GM23338 (cell line): ENCODE measurements at regions not wholly inside any gene's neighbourhood (a gene's known extent, or its start where the extent isn't known, plus 50 kb on each side); places are given as distances from the start of the nearest gene placed in this dataset.

Source experiments
- ATAC-seq: fragments of 200-7000 bp; cut with Tn5 transposase; 3 replicates; pipeline ENCODE4 v1.9.1; 2020
- DNase-seq: peaks from one replicate; pipeline ENCODE4 v3.0.0-alpha.2; 2015; ENCODE audit warnings: low spot score
- H2AFZ ChIP-seq: fragments of 200-600 bp; sonication (generic); 2 replicates; pipeline ENCODE4 v1.8.0; 2016; ENCODE audit warnings: antibody characterized with exemption, mild to moderate bottlenecking, moderate library complexity
- H3F3A ChIP-seq: fragments of 200-600 bp; sonication (generic); replicated peaks from 2 replicates; pipeline ENCODE4 v1.8.0; 2017; ENCODE audit warnings: antibody characterized with exemption, mixed run types, low read depth
- H3K27ac ChIP-seq: fragments of 200-600 bp; sonication (generic); 2 replicates; pipeline ENCODE4 v1.6.1; 2016; ENCODE audit warnings: low read depth
- H3K27me3 ChIP-seq: fragments of 200-600 bp; sonication (generic); 2 replicates; pipeline ENCODE4 v1.8.0; 2016; ENCODE audit warnings: mild to moderate bottlenecking, mixed run types, moderate library complexity; ENCODE audit not compliant: insufficient read depth
- H3K36me3 ChIP-seq: fragments of 200-600 bp; sonication (generic); 2 replicates; pipeline ENCODE4 v1.8.0; 2016; ENCODE audit warnings: mild to moderate bottlenecking; ENCODE audit not compliant: insufficient read depth
- H3K4me1 ChIP-seq: fragments of 200-600 bp; sonication (generic); 2 replicates; pipeline ENCODE4 v1.8.0; 2016; ENCODE audit warnings: mild to moderate bottlenecking, moderate library complexity; ENCODE audit not compliant: insufficient read depth
- H3K4me2 ChIP-seq: fragments of 200-600 bp; sonication (generic); 2 replicates; pipeline ENCODE4 v1.7.1; 2017; ENCODE audit warnings: mixed run types
- H3K4me3 ChIP-seq: fragments of 200-600 bp; sonication (generic); 2 replicates; pipeline ENCODE4 v1.6.1; 2016; ENCODE audit warnings: mixed run types
- H3K79me2 ChIP-seq: fragments of 200-600 bp; sonication (generic); replicated peaks from 2 replicates; pipeline ENCODE4 v1.8.0; 2017; ENCODE audit warnings: mild to moderate bottlenecking; ENCODE audit not compliant: insufficient read depth
- H3K9me2 ChIP-seq: fragments of 200-600 bp; sonication (generic); 2 replicates; pipeline ENCODE4 v1.8.0; 2017; ENCODE audit not compliant: insufficient read depth
- H4K20me1 ChIP-seq: fragments of 200-600 bp; sonication (generic); replicated peaks from 2 replicates; pipeline ENCODE4 v1.8.0; 2017; ENCODE audit warnings: mild to moderate bottlenecking; ENCODE audit not compliant: insufficient read depth
- H3K27ac Mint-ChIP-seq: 2 replicates; pipeline ENCODE4 v1.8.0; 2020; ENCODE audit warnings: inconsistent platforms, mild to moderate bottlenecking, moderate library complexity, mixed read lengths
- H3K27me3 Mint-ChIP-seq: 3 replicates; pipeline ENCODE4 v1.8.0; 2022; ENCODE audit warnings: low read depth, mild to moderate bottlenecking, moderate library complexity, mixed read lengths, inconsistent platforms; ENCODE audit not compliant: insufficient read depth, poor library complexity
- H3K36me3 Mint-ChIP-seq: 3 replicates; pipeline ENCODE4 v1.8.0; 2021; ENCODE audit warnings: low read depth, mild to moderate bottlenecking, inconsistent platforms, moderate library complexity, mixed read lengths
- H3K4me1 Mint-ChIP-seq: 3 replicates; pipeline ENCODE4 v1.8.0; 2020; ENCODE audit warnings: mild to moderate bottlenecking, inconsistent platforms, mixed read lengths
- H3K4me3 Mint-ChIP-seq: 3 replicates; pipeline ENCODE4 v1.8.0; 2021; ENCODE audit warnings: moderate library complexity, mild to moderate bottlenecking, inconsistent platforms, mixed read lengths
- H3K9me3 Mint-ChIP-seq: 3 replicates; pipeline ENCODE4 v1.8.0; 2020; ENCODE audit warnings: moderate library complexity, mild to moderate bottlenecking, inconsistent platforms, mixed read lengths
- EZH2phosphoT487 ChIP-seq: fragments of 200-600 bp; sonication (generic); IDR thresholded peaks from one replicate; pipeline ENCODE4 v1.8.1; 2018; ENCODE audit warnings: antibody characterized with exemption; ENCODE audit not compliant: unreplicated experiment
- POLR2AphosphoS5 ChIP-seq: IDR thresholded peaks from 2 replicates; pipeline ENCODE4 v1.6.1; 2016; ENCODE audit warnings: antibody characterized with exemption, low read depth
- ZNF114 ChIP-seq: fragments of 250-450 bp; sonication (Bioruptor Pico); IDR thresholded peaks from 2 replicates; pipeline ENCODE4 v1.5.0; 2020; ENCODE audit warnings: mild to moderate bottlenecking, moderate library complexity
- TF ChIP-seq, protein P1 (sequence below): fragments of 250-450 bp; sonication (Bioruptor Pico); IDR thresholded peaks from 2 replicates; pipeline ENCODE4 v1.5.0; 2020; ENCODE audit warnings: mild to moderate bottlenecking, moderate library complexity
- TF ChIP-seq, protein P2 (sequence below): IDR thresholded peaks from one replicate; pipeline ENCODE4 v1.6.1; 2018; ENCODE audit warnings: antibody characterized with exemption; ENCODE audit not compliant: unreplicated experiment

DNA sequence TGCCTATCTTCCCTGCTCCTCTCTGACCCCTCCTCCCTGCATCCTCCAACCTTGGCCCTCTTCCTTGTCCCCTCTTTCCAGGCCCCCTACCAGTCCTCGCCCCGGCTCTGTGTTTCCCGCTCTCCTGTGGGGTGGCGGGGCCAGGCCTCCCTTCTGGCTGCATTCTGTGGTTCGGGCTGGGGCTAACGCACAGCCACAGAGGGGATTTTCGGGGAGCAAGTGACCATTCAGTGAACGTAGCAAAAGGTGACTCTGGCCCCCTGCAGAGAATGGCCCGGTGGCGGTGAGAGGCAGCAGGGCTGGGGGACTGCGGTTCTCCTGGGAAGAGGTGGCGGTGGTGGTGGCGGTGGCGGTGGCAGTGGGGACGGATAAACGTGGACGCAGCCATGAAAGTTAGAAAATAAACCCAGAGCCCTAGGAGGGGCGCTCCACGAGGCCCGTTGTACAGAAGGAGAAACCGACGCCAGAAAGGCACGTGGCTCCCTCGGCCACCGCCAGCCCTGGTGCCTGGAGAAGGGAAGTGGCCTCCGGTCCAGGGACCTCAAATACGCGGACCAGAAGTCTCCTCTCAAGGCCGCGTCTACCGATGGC is 269.6 kb downstream of the ADGRD1 start (continued):
- TF ChIP-seq, protein P1, sequence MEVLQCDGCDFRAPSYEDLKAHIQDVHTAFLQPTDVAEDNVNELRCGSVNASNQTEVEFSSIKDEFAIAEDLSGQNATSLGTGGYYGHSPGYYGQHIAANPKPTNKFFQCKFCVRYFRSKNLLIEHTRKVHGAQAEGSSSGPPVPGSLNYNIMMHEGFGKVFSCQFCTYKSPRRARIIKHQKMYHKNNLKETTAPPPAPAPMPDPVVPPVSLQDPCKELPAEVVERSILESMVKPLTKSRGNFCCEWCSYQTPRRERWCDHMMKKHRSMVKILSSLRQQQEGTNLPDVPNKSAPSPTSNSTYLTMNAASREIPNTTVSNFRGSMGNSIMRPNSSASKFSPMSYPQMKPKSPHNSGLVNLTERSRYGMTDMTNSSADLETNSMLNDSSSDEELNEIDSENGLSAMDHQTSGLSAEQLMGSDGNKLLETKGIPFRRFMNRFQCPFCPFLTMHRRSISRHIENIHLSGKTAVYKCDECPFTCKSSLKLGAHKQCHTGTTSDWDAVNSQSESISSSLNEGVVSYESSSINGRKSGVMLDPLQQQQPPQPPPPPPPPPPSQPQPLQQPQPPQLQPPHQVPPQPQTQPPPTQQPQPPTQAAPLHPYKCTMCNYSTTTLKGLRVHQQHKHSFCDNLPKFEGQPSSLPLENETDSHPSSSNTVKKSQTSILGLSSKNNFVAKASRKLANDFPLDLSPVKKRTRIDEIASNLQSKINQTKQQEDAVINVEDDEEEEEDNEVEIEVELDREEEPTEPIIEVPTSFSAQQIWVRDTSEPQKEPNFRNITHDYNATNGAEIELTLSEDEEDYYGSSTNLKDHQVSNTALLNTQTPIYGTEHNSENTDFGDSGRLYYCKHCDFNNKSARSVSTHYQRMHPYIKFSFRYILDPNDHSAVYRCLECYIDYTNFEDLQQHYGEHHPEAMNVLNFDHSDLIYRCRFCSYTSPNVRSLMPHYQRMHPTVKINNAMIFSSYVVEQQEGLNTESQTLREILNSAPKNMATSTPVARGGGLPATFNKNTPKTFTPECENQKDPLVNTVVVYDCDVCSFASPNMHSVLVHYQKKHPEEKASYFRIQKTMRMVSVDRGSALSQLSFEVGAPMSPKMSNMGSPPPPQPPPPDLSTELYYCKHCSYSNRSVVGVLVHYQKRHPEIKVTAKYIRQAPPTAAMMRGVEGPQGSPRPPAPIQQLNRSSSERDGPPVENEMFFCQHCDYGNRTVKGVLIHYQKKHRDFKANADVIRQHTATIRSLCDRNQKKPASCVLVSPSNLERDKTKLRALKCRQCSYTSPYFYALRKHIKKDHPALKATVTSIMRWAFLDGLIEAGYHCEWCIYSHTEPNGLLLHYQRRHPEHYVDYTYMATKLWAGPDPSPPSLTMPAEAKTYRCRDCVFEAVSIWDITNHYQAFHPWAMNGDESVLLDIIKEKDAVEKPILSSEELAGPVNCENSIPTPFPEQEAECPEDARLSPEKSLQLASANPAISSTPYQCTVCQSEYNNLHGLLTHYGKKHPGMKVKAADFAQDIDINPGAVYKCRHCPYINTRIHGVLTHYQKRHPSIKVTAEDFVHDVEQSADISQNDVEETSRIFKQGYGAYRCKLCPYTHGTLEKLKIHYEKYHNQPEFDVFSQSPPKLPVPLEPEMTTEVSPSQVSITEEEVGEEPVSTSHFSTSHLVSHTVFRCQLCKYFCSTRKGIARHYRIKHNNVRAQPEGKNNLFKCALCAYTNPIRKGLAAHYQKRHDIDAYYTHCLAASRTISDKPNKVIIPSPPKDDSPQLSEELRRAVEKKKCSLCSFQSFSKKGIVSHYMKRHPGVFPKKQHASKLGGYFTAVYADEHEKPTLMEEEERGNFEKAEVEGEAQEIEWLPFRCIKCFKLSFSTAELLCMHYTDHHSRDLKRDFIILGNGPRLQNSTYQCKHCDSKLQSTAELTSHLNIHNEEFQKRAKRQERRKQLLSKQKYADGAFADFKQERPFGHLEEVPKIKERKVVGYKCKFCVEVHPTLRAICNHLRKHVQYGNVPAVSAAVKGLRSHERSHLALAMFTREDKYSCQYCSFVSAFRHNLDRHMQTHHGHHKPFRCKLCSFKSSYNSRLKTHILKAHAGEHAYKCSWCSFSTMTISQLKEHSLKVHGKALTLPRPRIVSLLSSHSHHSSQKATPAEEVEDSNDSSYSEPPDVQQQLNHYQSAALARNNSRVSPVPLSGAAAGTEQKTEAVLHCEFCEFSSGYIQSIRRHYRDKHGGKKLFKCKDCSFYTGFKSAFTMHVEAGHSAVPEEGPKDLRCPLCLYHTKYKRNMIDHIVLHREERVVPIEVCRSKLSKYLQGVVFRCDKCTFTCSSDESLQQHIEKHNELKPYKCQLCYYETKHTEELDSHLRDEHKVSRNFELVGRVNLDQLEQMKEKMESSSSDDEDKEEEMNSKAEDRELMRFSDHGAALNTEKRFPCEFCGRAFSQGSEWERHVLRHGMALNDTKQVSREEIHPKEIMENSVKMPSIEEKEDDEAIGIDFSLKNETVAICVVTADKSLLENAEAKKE (CRISPR knock-in tag) = no peak
- TF ChIP-seq ZNF114 (no peak), EZH2phosphoT487 (no peak), POLR2AphosphoS5 (no peak)
- TF ChIP-seq, protein P2, sequence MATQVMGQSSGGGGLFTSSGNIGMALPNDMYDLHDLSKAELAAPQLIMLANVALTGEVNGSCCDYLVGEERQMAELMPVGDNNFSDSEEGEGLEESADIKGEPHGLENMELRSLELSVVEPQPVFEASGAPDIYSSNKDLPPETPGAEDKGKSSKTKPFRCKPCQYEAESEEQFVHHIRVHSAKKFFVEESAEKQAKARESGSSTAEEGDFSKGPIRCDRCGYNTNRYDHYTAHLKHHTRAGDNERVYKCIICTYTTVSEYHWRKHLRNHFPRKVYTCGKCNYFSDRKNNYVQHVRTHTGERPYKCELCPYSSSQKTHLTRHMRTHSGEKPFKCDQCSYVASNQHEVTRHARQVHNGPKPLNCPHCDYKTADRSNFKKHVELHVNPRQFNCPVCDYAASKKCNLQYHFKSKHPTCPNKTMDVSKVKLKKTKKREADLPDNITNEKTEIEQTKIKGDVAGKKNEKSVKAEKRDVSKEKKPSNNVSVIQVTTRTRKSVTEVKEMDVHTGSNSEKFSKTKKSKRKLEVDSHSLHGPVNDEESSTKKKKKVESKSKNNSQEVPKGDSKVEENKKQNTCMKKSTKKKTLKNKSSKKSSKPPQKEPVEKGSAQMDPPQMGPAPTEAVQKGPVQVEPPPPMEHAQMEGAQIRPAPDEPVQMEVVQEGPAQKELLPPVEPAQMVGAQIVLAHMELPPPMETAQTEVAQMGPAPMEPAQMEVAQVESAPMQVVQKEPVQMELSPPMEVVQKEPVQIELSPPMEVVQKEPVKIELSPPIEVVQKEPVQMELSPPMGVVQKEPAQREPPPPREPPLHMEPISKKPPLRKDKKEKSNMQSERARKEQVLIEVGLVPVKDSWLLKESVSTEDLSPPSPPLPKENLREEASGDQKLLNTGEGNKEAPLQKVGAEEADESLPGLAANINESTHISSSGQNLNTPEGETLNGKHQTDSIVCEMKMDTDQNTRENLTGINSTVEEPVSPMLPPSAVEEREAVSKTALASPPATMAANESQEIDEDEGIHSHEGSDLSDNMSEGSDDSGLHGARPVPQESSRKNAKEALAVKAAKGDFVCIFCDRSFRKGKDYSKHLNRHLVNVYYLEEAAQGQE = no peak

DNA sequence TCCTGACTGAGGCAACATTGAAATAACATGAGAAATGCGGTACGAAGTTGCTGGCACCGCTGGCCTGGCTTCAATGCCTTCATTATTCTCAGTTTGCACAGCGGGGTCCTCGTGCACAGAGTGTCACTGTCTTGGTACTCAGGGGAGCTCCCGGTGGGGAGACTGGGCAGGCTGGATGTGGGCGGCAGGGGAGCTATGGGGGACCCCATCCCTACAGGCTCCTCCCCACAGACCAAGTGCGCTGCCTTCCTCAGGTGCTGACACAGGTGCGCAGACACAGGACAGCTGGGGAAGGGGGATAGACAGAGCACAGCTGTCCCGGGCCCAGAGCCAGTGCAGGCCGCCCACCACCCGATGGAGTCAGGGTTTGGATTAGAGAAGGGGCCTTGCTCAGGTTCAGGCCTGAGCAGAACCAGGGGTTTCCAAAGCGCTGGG is 270.1 kb downstream of the ADGRD1 start:
- Histone ChIP-seq H3K4me3 (no peak overlapping the region), H3K27ac (no peak overlapping the region), H3F3A (no peaks in the 10 kb centered on the region), H3K4me1 (peaks cover 5% of the 10 kb centered on the region), H3K9me2 (no peaks in the 10 kb centered on the region), H4K20me1 (no peaks in the 10 kb centered on the region), H2AFZ (peak overlapping the region; percentile 80; the same call in 1 of the 2 replicates), H3K79me2 (no peaks in the 10 kb centered on the region), H3K36me3 (no peaks in the 10 kb centered on the region), H3K4me2 (no peak overlapping the region; the same call in 1 of the 2 replicates), H3K27me3 (no peaks in the 10 kb centered on the region)
- Mint-ChIP-seq H3K4me3 (no peak overlapping the region), H3K27ac (no peak overlapping the region; the same call in 1 of the 2 replicates), H3K9me3 (no peaks in the 10 kb centered on the region; the same call in 2 of the 3 replicates), H3K27me3 (peaks cover 11% of the 10 kb centered on the region), H3K36me3 (no peaks in the 10 kb centered on the region), H3K4me1 (peaks cover 17% of the 10 kb centered on the region)
- ATAC-seq (peak; percentile 10; the same call in 2 of the 3 replicates), DNase-seq (no peak)
- no peak for TF ChIP-seq ZNF114
